ENCODE measurements at regions not wholly inside any gene's neighbourhood (a gene's known extent, or its start where the extent isn't known, plus 50 kb on each side); places are given as distances from the start of the nearest gene placed in this dataset.
"Not testable (repeated sequence)": the region's sequence is repeated elsewhere in the genome, so short reads cannot be mapped to it uniquely, and the experiment has no call there.

DNA sequence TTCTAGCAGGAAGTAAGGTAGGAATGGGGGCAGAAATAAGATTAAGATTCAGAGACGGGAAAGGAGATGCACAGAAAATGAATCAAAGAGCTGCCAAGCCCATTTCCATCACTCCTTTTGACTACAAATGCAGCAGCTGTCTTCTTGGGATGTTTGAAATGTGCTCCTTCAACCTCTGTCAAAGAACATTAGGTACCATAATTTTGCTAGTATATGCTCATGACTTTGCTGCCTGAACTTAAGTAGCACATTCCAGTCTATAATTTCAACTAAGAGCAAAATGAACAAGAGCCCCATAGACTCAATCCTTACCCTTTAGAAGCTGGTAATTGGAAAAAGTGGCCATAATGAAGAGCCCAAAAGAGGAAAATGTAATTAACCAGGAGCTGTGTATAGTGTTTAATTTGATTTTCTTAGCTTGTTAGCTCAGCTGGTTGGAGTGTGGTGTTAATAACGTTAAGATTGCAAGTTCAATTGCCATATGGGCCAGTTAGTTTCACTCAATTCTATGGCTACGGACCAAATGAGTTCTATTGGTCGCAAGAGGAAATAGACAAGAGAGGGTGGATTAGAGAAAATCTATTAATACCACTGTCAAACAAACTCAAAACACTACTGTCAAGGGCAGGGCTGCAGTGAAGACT lies 349.9 kb downstream of the ZBBX start:
- H3K9me3 ChIP-seq = no peaks in the 10 kb centered on the region
- no peaks in the 10 kb centered on the region for H3K4me1 ChIP-seq
- TF ChIP-seq, protein P1, sequence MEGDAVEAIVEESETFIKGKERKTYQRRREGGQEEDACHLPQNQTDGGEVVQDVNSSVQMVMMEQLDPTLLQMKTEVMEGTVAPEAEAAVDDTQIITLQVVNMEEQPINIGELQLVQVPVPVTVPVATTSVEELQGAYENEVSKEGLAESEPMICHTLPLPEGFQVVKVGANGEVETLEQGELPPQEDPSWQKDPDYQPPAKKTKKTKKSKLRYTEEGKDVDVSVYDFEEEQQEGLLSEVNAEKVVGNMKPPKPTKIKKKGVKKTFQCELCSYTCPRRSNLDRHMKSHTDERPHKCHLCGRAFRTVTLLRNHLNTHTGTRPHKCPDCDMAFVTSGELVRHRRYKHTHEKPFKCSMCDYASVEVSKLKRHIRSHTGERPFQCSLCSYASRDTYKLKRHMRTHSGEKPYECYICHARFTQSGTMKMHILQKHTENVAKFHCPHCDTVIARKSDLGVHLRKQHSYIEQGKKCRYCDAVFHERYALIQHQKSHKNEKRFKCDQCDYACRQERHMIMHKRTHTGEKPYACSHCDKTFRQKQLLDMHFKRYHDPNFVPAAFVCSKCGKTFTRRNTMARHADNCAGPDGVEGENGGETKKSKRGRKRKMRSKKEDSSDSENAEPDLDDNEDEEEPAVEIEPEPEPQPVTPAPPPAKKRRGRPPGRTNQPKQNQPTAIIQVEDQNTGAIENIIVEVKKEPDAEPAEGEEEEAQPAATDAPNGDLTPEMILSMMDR (IDR thresholded peaks at IDR 0.05) = no peak
- no peaks in the 10 kb centered on the region for H3K36me3 ChIP-seq
- H3K4me3 ChIP-seq = no peak overlapping the region
- H3K27me3 ChIP-seq = no peaks in the 10 kb centered on the region
- intact Hi-C loops (cut with DNase I) = no loop called here
- no peak for DNase-seq (ENCODE audit: low spot score in 2 of 2)
- no peak overlapping the region for H3K27ac ChIP-seq

DNA sequence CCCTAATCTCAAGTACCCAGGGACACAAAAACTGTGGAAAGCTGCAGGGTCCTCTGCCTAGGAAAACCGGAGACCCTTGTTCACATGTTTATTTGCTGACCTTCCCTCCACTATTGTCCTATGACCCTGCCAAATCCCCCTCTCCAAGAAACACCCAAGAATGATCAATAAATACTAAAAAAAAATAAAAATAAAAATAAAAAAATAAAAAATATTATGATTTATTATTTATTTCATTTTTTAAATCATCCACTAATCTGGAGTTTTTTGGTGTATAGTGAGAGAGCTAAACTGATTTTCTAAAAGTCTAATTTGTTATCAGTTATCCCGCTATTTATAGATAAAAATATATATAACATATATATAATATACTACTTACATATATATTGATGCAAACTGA lies 360.6 kb downstream of the ZBBX start:
- H3K27me3 ChIP-seq; H3K27ac ChIP-seq; H3K9me3 ChIP-seq; H3K4me1 ChIP-seq; H3K4me3 ChIP-seq; intact Hi-C loops (cut with DNase I); H3K36me3 ChIP-seq; DNase-seq (ENCODE audit: low spot score in 2 of 2): not testable (repeated sequence)

DNA sequence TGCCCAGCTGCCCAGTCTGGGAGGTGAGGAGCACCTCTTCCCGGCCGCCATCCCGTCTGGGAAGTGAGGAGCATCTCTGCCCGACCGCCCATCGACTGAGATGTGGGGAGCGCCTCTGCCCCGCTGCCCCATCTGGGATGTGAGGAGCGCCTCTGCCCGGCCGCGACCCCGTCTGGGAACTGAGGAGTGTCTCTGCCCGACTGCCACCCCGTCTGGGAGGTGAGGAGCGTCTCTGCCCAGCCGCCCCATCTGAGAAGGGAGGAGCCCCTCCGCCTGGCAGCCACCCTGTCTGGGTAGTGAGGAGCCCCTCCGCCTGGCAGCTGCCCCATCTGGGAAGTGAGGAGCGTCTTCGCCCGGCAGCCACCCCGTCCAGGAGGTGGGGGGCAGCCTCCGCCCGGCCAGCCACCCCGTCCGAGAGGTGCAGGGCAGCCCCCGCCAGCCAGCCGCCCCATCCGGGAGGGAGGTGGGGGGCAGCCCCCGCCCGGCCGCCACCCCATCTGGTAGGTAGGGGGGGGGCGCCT lies 361.4 kb downstream of the ZBBX start:
- intact Hi-C loops (cut with DNase I); H3K9me3 ChIP-seq; H3K27ac ChIP-seq; H3K27me3 ChIP-seq; H3K36me3 ChIP-seq; DNase-seq (ENCODE audit: low spot score in 2 of 2); H3K4me1 ChIP-seq; H3K4me3 ChIP-seq: not testable (repeated sequence)

DNA sequence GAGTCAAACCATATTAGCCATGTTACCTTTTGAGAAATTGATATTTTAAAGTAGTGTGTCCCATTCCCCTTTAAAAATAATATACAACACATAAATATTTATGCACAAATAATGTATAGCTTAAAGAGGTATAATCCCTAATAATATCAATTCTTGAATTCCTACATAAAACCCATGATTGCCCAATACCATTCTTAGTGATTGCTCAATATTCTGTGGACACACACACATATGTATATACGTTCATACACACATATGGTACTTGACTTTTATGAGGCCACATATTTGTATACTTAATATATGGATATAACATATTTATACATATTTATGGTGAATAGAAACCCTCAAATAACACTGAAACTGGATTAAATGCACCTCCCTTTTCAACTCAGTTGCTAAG lies 367.4 kb downstream of the ZBBX start:
- Histone ChIP-seq H3K36me3 (no peaks in the 10 kb centered on the region), H3K27me3 (no peaks in the 10 kb centered on the region), H3K4me1 (no peaks in the 10 kb centered on the region), H3K27ac (no peak overlapping the region), H3K9me3 (no peaks in the 10 kb centered on the region), H3K4me3 (no peak overlapping the region)
- DNase-seq (ENCODE audit: low spot score in 2 of 2) = no peak
- intact Hi-C loops (cut with DNase I) = no loop called here
- TF ChIP-seq, protein P1 (IDR thresholded peaks at IDR 0.05) = no peak

DNA sequence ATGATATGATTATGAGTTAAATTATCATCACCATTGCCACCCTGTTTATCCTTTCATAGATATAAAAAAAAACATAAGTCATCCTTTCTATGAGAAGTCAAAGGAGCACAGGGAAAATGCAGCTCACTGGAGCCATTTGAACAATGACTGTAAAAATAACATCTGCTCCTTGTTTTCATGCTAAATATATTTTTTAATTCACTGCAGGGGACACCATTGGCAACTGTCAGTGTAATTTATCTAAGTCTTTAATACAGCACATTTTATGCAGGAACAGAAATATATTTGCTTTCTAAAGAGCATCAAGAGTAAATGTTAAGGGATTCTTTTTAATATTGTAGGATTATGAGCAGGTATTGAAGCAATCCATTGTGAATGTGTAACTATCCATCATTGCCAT lies 371.3 kb downstream of the ZBBX start:
- DNase-seq (ENCODE audit: low spot score in 2 of 2) = no peak
- Histone ChIP-seq H3K27me3 (no peaks in the 10 kb centered on the region), H3K4me3 (no peak overlapping the region), H3K36me3 (no peaks in the 10 kb centered on the region), H3K4me1 (no peaks in the 10 kb centered on the region), H3K9me3 (no peaks in the 10 kb centered on the region), H3K27ac (no peak overlapping the region)
- TF ChIP-seq, protein P1 (IDR thresholded peaks at IDR 0.05) = no peak
- intact Hi-C loops (cut with DNase I) = no loop called here

DNA sequence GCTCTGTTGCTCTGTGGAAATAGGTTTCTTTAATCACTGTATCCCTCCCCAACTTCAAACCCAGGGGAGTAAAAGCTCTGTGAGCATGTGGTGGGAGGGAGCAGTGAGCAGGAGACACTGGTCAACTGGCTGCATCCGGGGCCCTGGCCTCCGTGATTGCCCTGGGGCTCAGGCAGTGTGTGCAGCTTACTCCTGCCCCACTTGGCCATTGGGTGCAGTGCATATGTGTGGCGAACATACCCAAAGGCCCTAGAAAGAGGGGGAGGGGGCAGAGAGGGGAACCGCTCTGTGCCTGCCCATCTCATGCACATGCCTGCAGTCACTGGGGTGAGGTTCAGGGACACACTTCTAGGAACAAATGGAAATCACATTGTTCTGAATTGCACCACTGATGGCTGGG lies 378.7 kb downstream of the ZBBX start:
- Histone ChIP-seq H3K27me3 (no peaks in the 10 kb centered on the region), H3K4me1 (no peaks in the 10 kb centered on the region), H3K36me3 (no peaks in the 10 kb centered on the region), H3K9me3 (no peaks in the 10 kb centered on the region), H3K27ac (no peak overlapping the region), H3K4me3 (no peak overlapping the region)
- TF ChIP-seq, protein P1 (IDR thresholded peaks at IDR 0.05) = no peak
- no peak for DNase-seq (ENCODE audit: low spot score in 2 of 2)
- intact Hi-C loops (cut with DNase I) = no loop called here

Data from ascending aorta (tissue), 2 donors.